Body of pancreas (tissue), 4 donors: ENCODE measurements at regions not wholly inside any gene's neighbourhood (a gene's known extent, or its start where the extent isn't known, plus 50 kb on each side); places are given as distances from the start of the nearest gene placed in this dataset.

Source experiments
- CTCF ChIP-seq, 7 experiments: fragments of 450-650 bp in 4 of 7; fragments of 200-600 bp in 3 of 7; sonication (generic) in 3 of 7; IDR thresholded peaks; one replicate each; pipeline ENCODE4 v1.5.1; 2016 to 2019; ENCODE audit warnings: antibody characterized with exemption in 7 of 7
- POLR2A ChIP-seq, 3 donors: fragments of 450-650 bp; IDR thresholded peaks; one replicate each; pipeline ENCODE4 v1.6.1; 2016; ENCODE audit warnings: antibody characterized with exemption in 3 of 3, mild to moderate bottlenecking in 2 of 3

DNA sequence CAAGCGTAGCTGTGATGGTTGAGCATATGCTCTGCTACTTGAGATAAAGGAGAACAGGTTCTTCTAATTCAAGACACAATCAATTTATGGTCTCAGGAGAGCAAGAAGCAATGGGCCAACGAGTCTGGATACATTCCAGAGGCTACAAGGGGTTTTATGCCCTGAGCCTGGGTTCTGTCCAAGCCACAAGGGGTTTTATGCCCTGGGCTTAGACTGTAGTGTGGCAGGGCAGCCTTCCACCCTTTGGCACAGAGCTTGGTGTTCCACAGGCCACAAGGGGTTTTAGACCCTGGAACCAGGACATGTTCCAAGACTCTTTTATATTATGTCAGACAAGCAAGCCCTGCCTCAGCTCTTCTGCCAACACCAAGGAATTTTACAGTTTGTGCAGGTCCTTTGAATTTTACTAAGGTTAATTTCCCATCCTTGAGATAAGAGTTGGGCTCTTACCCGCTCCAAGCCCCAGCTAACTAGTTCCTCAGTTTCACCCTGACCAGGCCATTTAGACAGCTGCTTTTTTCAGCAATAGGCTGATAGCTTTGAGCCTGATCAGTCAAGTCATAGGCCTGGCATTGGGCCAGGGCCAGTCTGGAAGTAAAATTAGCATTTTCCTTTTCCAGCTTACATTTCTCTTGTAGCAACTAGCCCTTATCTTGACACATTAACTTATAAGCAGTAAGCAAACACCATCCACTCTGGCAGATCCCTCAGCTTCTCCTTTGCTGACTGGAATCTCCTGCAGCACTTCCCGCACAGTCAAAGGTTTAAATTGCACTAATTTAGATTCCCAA lies 95.0 kb downstream of the ZNF737 start:
- TF ChIP-seq POLR2A (IDR thresholded peaks at IDR 0.05): no peak
- TF ChIP-seq CTCF (IDR thresholded peaks at IDR 0.05): no peak
